ENCODE measurements at regions not wholly inside any gene's neighbourhood (a gene's known extent, or its start where the extent isn't known, plus 50 kb on each side); places are given as distances from the start of the nearest gene placed in this dataset.

- Histone ChIP-seq H3K27me3 (ENCODE audit: insufficient read depth, low read length) (no peaks in the 10 kb centered on the region), H2AK5ac (ENCODE audit: insufficient read length, low read length) (no peak overlapping the region), H4K8ac (replicated peaks; ENCODE audit: insufficient read length, low read depth, low read length) (no peak overlapping the region), H3K9me3 (ENCODE audit: control insufficient read depth, low read depth, low read length) (no peaks in the 10 kb centered on the region), H3K9ac (ENCODE audit: extremely low read depth, insufficient read length, low read length) (no peak overlapping the region), H3K23ac (ENCODE audit: insufficient read length, low read depth, low read length) (no peak overlapping the region), H4K20me1 (ENCODE audit: control insufficient read depth, insufficient read depth, insufficient read length) (no peaks in the 10 kb centered on the region), H3K79me2 (ENCODE audit: insufficient read depth, low read length) (no peaks in the 10 kb centered on the region), H2BK120ac (ENCODE audit: low read depth, low read length, poor library complexity, severe bottlenecking) (no peak overlapping the region), H2BK20ac (ENCODE audit: low read depth, low read length, poor library complexity, severe bottlenecking) (no peak overlapping the region), H3K56ac (ENCODE audit: insufficient read length, low read depth, low read length) (no peak overlapping the region), H2BK12ac (ENCODE audit: insufficient read length, low read depth, low read length) (no peak overlapping the region), H3K4me1 (ENCODE audit: insufficient read depth, low read length) (no peaks in the 10 kb centered on the region), H4K91ac (ENCODE audit: insufficient read length, low read depth, low read length) (no peak overlapping the region), H3K4me2 (ENCODE audit: insufficient read depth, insufficient read length, low read length) (no peak overlapping the region), H4K5ac (ENCODE audit: insufficient read length, low read depth, low read length) (no peak overlapping the region), H3K18ac (ENCODE audit: insufficient read length, low read depth, low read length) (no peak overlapping the region), H3K79me1 (ENCODE audit: insufficient read depth, low read depth, low read length, poor library complexity, severe bottlenecking) (no peaks in the 10 kb centered on the region), H3K14ac (ENCODE audit: insufficient read depth, low read length) (no peak overlapping the region), H3K23me2 (ENCODE audit: insufficient read length, low read depth, low read length, poor library complexity, severe bottlenecking) (no peaks in the 10 kb centered on the region), H2BK5ac (ENCODE audit: insufficient read length, low read length) (no peak overlapping the region), H2AFZ (ENCODE audit: low read length) (no peak overlapping the region), H3K27ac (ENCODE audit: insufficient read length, low read depth, low read length) (no peak overlapping the region), H3T11ph (ENCODE audit: low read length) (no peak overlapping the region), H2BK15ac (ENCODE audit: low read depth, low read length) (no peak overlapping the region), H3K4ac (ENCODE audit: low read depth, low read length) (no peak overlapping the region)
- no peaks in the 10 kb centered on the region for H3K36me3 Mint-ChIP-seq (ENCODE audit: insufficient read depth in 1 of 3, low read depth in 3 of 3)
- H3K4me3 Mint-ChIP-seq, result no peak overlapping the region
- peaks cover 4% of the 10 kb centered on the region for H3K27me3 Mint-ChIP-seq (ENCODE audit: low read depth)
- no CpG with 5 or more reads among the region's 4 CpGs for WGBS (ENCODE audit: extremely low coverage, insufficient read length, low lambda C conversion rate)
- DNase-seq, result no peak
- TF ChIP-seq CTCF (conservative IDR thresholded peaks at IDR 0.05), result no peak
- H3K9me3 Mint-ChIP-seq, result no peaks in the 10 kb centered on the region
- H3K27ac Mint-ChIP-seq, result no peak overlapping the region
- peaks cover 14 to 20% of the 10 kb centered on the region in 2 experiments for H3K4me1 Mint-ChIP-seq
Observed at GRCh38 chr3:194854206-194854605, 168.5 kb downstream of the FAM43A start.
